SK-N-SH (cell line): ENCODE measurements at regions not wholly inside any gene's neighbourhood (a gene's known extent, or its start where the extent isn't known, plus 50 kb on each side); places are given as distances from the start of the nearest gene placed in this dataset.
"Not testable (repeated sequence)": the region's sequence is repeated elsewhere in the genome, so short reads cannot be mapped to it uniquely, and the experiment has no call there.

Source experiments
- CTCF ChIA-PET: fragments of 300-600, 350-600 bp; formaldehyde crosslinking; extraction: SDS; loops from one replicate; lab custom pipeline; 2021; lab: Yijun Ruan, JAX
- POLR2A ChIA-PET: fragments of 350-600 bp; sonication (Branson Sonifier 250); formaldehyde crosslinking; extraction: SDS; loops from one replicate; lab custom pipeline; 2020; ENCODE audit warnings: antibody characterized with exemption, inconsistent platforms; lab: Yijun Ruan, JAX
- DNase-seq: peaks from one replicate; pipeline ENCODE4 v3.0.0; 2012
- H2AFZ ChIP-seq: fragments of 200-600 bp; sonication (generic); 2 replicates; pipeline ENCODE4 v1.8.1; 2016; ENCODE audit warnings: antibody characterized with exemption, mild to moderate bottlenecking, low read depth
- H3F3A ChIP-seq: fragments of 200-600 bp; sonication (generic); replicated peaks from 2 replicates; pipeline ENCODE3; 2016; ENCODE audit warnings: antibody characterized with exemption, mild to moderate bottlenecking; ENCODE audit not compliant: insufficient read depth
- H3K27ac ChIP-seq, 2 experiments: fragments of 200-500 bp in 1 of 2; fragments of 200-600 bp in 1 of 2; sonication (Bioruptor generic) in 1 of 2; sonication (generic), shearing (Covaris generic) in 1 of 2; 2 replicates each; pipeline versions ENCODE4 v1.5.1 to v1.6.1; 2014 to 2016; ENCODE audit warnings: low read depth in 2 of 2, inconsistent platforms in 1 of 2, low read length in 1 of 2, mild to moderate bottlenecking in 1 of 2, mixed read lengths in 1 of 2
- H3K27me3 ChIP-seq: fragments of 200-600 bp; sonication (generic), shearing (Covaris generic); 2 replicates; pipeline ENCODE4 v1.6.1; 2016; ENCODE audit warnings: mixed run types; ENCODE audit not compliant: insufficient read depth
- H3K36me3 ChIP-seq, 2 experiments: fragments of 200-500 bp in 1 of 2; fragments of 200-600 bp in 1 of 2; sonication (Bioruptor generic) in 1 of 2; sonication (generic) in 1 of 2; replicated peaks in 1 of 2; 2 replicates each; pipeline versions ENCODE3 to v1.5.1; 2014 to 2016; ENCODE audit warnings: low read length in 1 of 2, mild to moderate bottlenecking in 1 of 2; ENCODE audit not compliant: insufficient read depth in 2 of 2, control insufficient read depth in 1 of 2
- H3K4me1 ChIP-seq, 2 experiments: fragments of 200-500 bp in 1 of 2; fragments of 200-600 bp in 1 of 2; sonication (Bioruptor generic) in 1 of 2; sonication (generic), shearing (Covaris generic) in 1 of 2; 2 replicates each; pipeline versions ENCODE4 v1.5.1 to v1.6.1; 2014 to 2016; ENCODE audit warnings: low read depth in 1 of 2, low read length in 1 of 2, mixed run types in 1 of 2; ENCODE audit not compliant: insufficient read depth in 2 of 2, control insufficient read depth in 1 of 2
- H3K4me2 ChIP-seq: fragments of 200-600 bp; sonication (generic), shearing (Covaris generic); 2 replicates; pipeline ENCODE4 v1.6.1; 2017; ENCODE audit warnings: mixed run types
- H3K4me3 ChIP-seq, 2 experiments: fragments of 200-500 bp in 1 of 2; fragments of 200-600 bp in 1 of 2; sonication (Bioruptor generic) in 1 of 2; sonication (generic), shearing (Covaris generic) in 1 of 2; 2 replicates each; pipeline versions ENCODE4 v1.5.1 to v1.8.1; 2014 to 2016; ENCODE audit warnings: low read depth in 2 of 2, inconsistent platforms in 1 of 2, low read length in 1 of 2, mild to moderate bottlenecking in 1 of 2, mixed read lengths in 1 of 2, moderate library complexity in 1 of 2
- H3K79me2 ChIP-seq: fragments of 200-600 bp; sonication (generic); 2 replicates; pipeline ENCODE4 v1.8.1; 2017; ENCODE audit warnings: mild to moderate bottlenecking; ENCODE audit not compliant: insufficient read depth
- H3K9ac ChIP-seq: fragments of 200-600 bp; sonication (generic); 2 replicates; pipeline ENCODE4 v1.6.1; 2017; ENCODE audit warnings: mixed run types
- H3K9me2 ChIP-seq: fragments of 200-600 bp; sonication (generic); 2 replicates; pipeline ENCODE4 v1.6.1; 2017; ENCODE audit warnings: mixed run types
- H3K9me3 ChIP-seq: fragments of 200-600 bp; sonication (generic); 2 replicates; pipeline ENCODE4 v1.6.1; 2017; ENCODE audit warnings: mixed run types, mild to moderate bottlenecking, moderate library complexity
- H4K20me1 ChIP-seq: fragments of 200-600 bp; sonication (generic); 2 replicates; pipeline ENCODE4 v1.6.1; 2017; ENCODE audit warnings: mild to moderate bottlenecking, mixed run types; ENCODE audit not compliant: insufficient read depth
- CHD2 ChIP-seq: fragments of 150-350 bp; IDR thresholded peaks from 2 replicates; pipeline ENCODE4 v1.6.1; 2018; ENCODE audit warnings: low read length; ENCODE audit not compliant: partially characterized antibody
- ELF1 ChIP-seq: IDR thresholded peaks from 2 replicates; pipeline ENCODE4 v1.4.0; 2012
- EP300 ChIP-seq, 2 experiments: IDR thresholded peaks; 2 replicates each; pipeline versions ENCODE4 v1.4.0 to v1.6.1; 2012; ENCODE audit warnings: borderline replicate concordance in 1 of 2, low read depth in 1 of 2, low read length in 1 of 2
- FOXJ3 ChIP-seq: sonication (generic); formaldehyde crosslinking; IDR thresholded peaks from 2 replicates; pipeline ENCODE4 v1.5.1; 2020; ENCODE audit warnings: mild to moderate bottlenecking, missing genetic modification reagents
- FOXM1 ChIP-seq: IDR thresholded peaks from 2 replicates; pipeline ENCODE4 v1.4.0; 2012; ENCODE audit warnings: low read depth, mild to moderate bottlenecking
- GATA2 ChIP-seq: sonication (generic); formaldehyde crosslinking; IDR thresholded peaks from 2 replicates; pipeline ENCODE4 v1.5.0; 2020; ENCODE audit warnings: mild to moderate bottlenecking, missing genetic modification reagents
- JUND ChIP-seq: IDR thresholded peaks from 2 replicates; pipeline ENCODE4 v1.4.0; 2012
- MAX ChIP-seq: IDR thresholded peaks from 2 replicates; pipeline ENCODE4 v1.4.0; 2012; ENCODE audit warnings: low read depth
- MEF2A ChIP-seq: IDR thresholded peaks from 2 replicates; pipeline ENCODE4 v1.4.0; 2012; ENCODE audit warnings: low read depth, borderline replicate concordance
- NRF1 ChIP-seq: IDR thresholded peaks from 2 replicates; pipeline ENCODE4 v1.6.1; 2012; ENCODE audit warnings: low read depth, mild to moderate bottlenecking, low read length
- PBX3 ChIP-seq: IDR thresholded peaks from 2 replicates; pipeline ENCODE4; 2012
- POLR2AphosphoS5 ChIP-seq: IDR thresholded peaks from 2 replicates; pipeline ENCODE4 v1.6.1; 2012; ENCODE audit warnings: low read depth, low read length
- RAD21 ChIP-seq: IDR thresholded peaks from 2 replicates; pipeline ENCODE4 v1.6.1; 2012; ENCODE audit warnings: mild to moderate bottlenecking, low read length
- SMC3 ChIP-seq: IDR thresholded peaks from 2 replicates; pipeline ENCODE4 v1.6.1; 2012; ENCODE audit warnings: low read depth, low read length, improper control_type of control experiment
- TEAD4 ChIP-seq: IDR thresholded peaks from 2 replicates; pipeline ENCODE4 v1.4.0; 2012; ENCODE audit warnings: mild to moderate bottlenecking, borderline replicate concordance; ENCODE audit not compliant: insufficient read depth
- YY1 ChIP-seq: IDR thresholded peaks from 2 replicates; pipeline ENCODE4 v1.4.0; 2012; ENCODE audit warnings: low read depth, mild to moderate bottlenecking
- WGBS: methylation state at CpG from one replicate; pipeline ENCODE4 v1.1.6; 2017; ENCODE audit warnings: low lambda C conversion rate; 5-methylcytosine and 5-hydroxymethylcytosine counted together
- TF ChIP-seq, protein P1 (sequence below): fragments of 200-600 bp; sonication (generic); IDR thresholded peaks from 2 replicates; pipeline ENCODE4 v1.6.1; 2017; ENCODE audit warnings: antibody characterized with exemption, mild to moderate bottlenecking, moderate library complexity
- TF ChIP-seq, protein P2 (sequence below): IDR thresholded peaks from 2 replicates; pipeline ENCODE4 v1.4.0; 2012; ENCODE audit warnings: low read depth, borderline replicate concordance
- TF ChIP-seq, protein P3 (sequence below): IDR thresholded peaks from 2 replicates; pipeline ENCODE4 v1.4.0; 2012; ENCODE audit warnings: low read depth, borderline replicate concordance

GRCh38 chr14:50030036-50030435 is 86.3 kb downstream of the VCPKMT start:
- Histone ChIP-seq H3K9me2 (no peaks in the 10 kb centered on the region), H3K79me2 (no peaks in the 10 kb centered on the region), H3K9me3 (no peaks in the 10 kb centered on the region), H3K36me3 (no peaks in the 10 kb centered on the region), H3K4me1 (peaks cover 0 to 6% of the 10 kb centered on the region in 2 experiments; a peak in 1 of 4 replicates), H2AFZ (no peak overlapping the region), H4K20me1 (no peaks in the 10 kb centered on the region), H3K27ac (no peak overlapping the region), H3K27me3 (no peaks in the 10 kb centered on the region), H3K4me3 (no peak overlapping the region), H3F3A (peaks cover 5% of the 10 kb centered on the region), H3K4me2 (no peak overlapping the region), H3K9ac (no peak overlapping the region)
- 99% methylated on average over 2 of the region's 2 CpGs for WGBS
- ChIA-PET CTCF (no interaction called here), POLR2A (no interaction called here)
- no peak for DNase-seq
- no peak for TF ChIP-seq MEF2A
- no peak for TF ChIP-seq PBX3
- TF ChIP-seq NRF1, result no peak
- no peak for TF ChIP-seq ELF1
- TF ChIP-seq TEAD4, result no peak
- TF ChIP-seq SMC3, result no peak
- TF ChIP-seq FOXM1, result no peak
- TF ChIP-seq GATA2 (CRISPR knock-in tag), result no peak
- TF ChIP-seq POLR2AphosphoS5, result no peak
- no peak for TF ChIP-seq YY1
- TF ChIP-seq, protein P1, sequence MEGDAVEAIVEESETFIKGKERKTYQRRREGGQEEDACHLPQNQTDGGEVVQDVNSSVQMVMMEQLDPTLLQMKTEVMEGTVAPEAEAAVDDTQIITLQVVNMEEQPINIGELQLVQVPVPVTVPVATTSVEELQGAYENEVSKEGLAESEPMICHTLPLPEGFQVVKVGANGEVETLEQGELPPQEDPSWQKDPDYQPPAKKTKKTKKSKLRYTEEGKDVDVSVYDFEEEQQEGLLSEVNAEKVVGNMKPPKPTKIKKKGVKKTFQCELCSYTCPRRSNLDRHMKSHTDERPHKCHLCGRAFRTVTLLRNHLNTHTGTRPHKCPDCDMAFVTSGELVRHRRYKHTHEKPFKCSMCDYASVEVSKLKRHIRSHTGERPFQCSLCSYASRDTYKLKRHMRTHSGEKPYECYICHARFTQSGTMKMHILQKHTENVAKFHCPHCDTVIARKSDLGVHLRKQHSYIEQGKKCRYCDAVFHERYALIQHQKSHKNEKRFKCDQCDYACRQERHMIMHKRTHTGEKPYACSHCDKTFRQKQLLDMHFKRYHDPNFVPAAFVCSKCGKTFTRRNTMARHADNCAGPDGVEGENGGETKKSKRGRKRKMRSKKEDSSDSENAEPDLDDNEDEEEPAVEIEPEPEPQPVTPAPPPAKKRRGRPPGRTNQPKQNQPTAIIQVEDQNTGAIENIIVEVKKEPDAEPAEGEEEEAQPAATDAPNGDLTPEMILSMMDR, result no peak
- TF ChIP-seq FOXJ3 (CRISPR knock-in tag), result no peak
- no peak for TF ChIP-seq JUND
- TF ChIP-seq EP300 (IDR thresholded peaks at IDR 0.05; ENCODE audit: borderline replicate concordance in 1 of 2, low read depth in 1 of 2, low read length in 1 of 2), result no peak
- no peak for TF ChIP-seq CHD2
- no peak for TF ChIP-seq MAX
- TF ChIP-seq, protein P2, sequence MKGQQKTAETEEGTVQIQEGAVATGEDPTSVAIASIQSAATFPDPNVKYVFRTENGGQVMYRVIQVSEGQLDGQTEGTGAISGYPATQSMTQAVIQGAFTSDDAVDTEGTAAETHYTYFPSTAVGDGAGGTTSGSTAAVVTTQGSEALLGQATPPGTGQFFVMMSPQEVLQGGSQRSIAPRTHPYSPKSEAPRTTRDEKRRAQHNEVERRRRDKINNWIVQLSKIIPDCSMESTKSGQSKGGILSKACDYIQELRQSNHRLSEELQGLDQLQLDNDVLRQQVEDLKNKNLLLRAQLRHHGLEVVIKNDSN, result no peak
- TF ChIP-seq, protein P3, sequence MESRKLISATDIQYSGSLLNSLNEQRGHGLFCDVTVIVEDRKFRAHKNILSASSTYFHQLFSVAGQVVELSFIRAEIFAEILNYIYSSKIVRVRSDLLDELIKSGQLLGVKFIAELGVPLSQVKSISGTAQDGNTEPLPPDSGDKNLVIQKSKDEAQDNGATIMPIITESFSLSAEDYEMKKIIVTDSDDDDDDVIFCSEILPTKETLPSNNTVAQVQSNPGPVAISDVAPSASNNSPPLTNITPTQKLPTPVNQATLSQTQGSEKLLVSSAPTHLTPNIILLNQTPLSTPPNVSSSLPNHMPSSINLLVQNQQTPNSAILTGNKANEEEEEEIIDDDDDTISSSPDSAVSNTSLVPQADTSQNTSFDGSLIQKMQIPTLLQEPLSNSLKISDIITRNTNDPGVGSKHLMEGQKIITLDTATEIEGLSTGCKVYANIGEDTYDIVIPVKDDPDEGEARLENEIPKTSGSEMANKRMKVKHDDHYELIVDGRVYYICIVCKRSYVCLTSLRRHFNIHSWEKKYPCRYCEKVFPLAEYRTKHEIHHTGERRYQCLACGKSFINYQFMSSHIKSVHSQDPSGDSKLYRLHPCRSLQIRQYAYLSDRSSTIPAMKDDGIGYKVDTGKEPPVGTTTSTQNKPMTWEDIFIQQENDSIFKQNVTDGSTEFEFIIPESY, result no peak
- no peak for TF ChIP-seq RAD21

- H3K36me3 ChIP-seq, H3K27ac ChIP-seq, H3K9me2 ChIP-seq, DNase-seq, H3K27me3 ChIP-seq, H4K20me1 ChIP-seq, H3K4me3 ChIP-seq, H3F3A ChIP-seq, H3K4me2 ChIP-seq, H3K9me3 ChIP-seq, H3K79me2 ChIP-seq, H3K4me1 ChIP-seq, H2AFZ ChIP-seq, H3K9ac ChIP-seq, POLR2A ChIA-PET: not testable (repeated sequence)
- CTCF ChIA-PET, result interaction anchor here (1.2 kb wide), 1 partner anchor 51 kb away, joined by 3 read pairs; no protein-coding TSS in a partner anchor
- WGBS, result 88% methylated on average over 1 of the region's 1 CpG
Measured at GRCh38 chr14:50030911-50031310, 85.5 kb downstream of the VCPKMT start.
